Endothelial cell of umbilical vein (primary cell): ENCODE measurements at regions not wholly inside any gene's neighbourhood (a gene's known extent, or its start where the extent isn't known, plus 50 kb on each side); places are given as distances from the start of the nearest gene placed in this dataset.

Experiments used
- BruUV-seq: library from RNA; stranded (reverse); fragments of 400-500 nt; replicated peaks from 2 replicates; lab custom pipeline; 2021; lab: Mats Ljungman, UMichigan
- CTCF ChIA-PET: fragments of 300-600, 350-600 bp; sonication (Branson Sonifier 250); formaldehyde crosslinking; loops from one replicate; lab custom pipeline; 2021; ENCODE audit warnings: antibody characterized with exemption, inconsistent platforms; lab: Charles Lee
- POLR2A ChIA-PET: fragments of 300-600, 350-600 bp; sonication (Branson Sonifier 250); formaldehyde crosslinking; loops from one replicate; lab custom pipeline; 2021; ENCODE audit warnings: antibody characterized with exemption, inconsistent platforms; lab: Charles Lee
- DNase-seq: peaks from one replicate; pipeline ENCODE4 v3.0.0-alpha.2; 2011; ENCODE audit warnings: low read depth, low spot score
- FAIRE-seq: peaks from 2 replicates; lab custom pipeline; 2011; peaks lifted over from hg19 to GRCh38; lab: Jason Lieb, UNC
- H2AFZ ChIP-seq: 2 replicates; pipeline ENCODE4 v1.6.0; 2012; ENCODE audit warnings: low read depth, low read length, control low read depth, inconsistent platforms
- H3K27ac ChIP-seq: 2 replicates; pipeline ENCODE4 v1.5.1; 2011; ENCODE audit warnings: low read depth, mild to moderate bottlenecking, control low read depth, low read length, moderate library complexity; ENCODE audit not compliant: insufficient read depth
- H3K27me3 ChIP-seq, 2 experiments: 2 replicates each; pipeline versions ENCODE4 v1.6.0 to v1.6.1; 2011; ENCODE audit warnings: low read length in 2 of 2, mixed read lengths in 1 of 2; ENCODE audit not compliant: control insufficient read depth in 2 of 2, insufficient read depth in 2 of 2
- H3K36me3 ChIP-seq, 2 experiments: 2 replicates in 1 of 2; 3 replicates in 1 of 2; pipeline ENCODE4 v1.5.1; 2011; ENCODE audit warnings: low read length in 2 of 2, mild to moderate bottlenecking in 1 of 2, moderate library complexity in 1 of 2; ENCODE audit not compliant: control insufficient read depth in 2 of 2, insufficient read depth in 2 of 2; ENCODE audit errors: extremely low read depth in 1 of 2
- H3K4me1 ChIP-seq: 3 replicates; pipeline ENCODE4 v1.5.1; 2011; ENCODE audit warnings: mild to moderate bottlenecking, low read length; ENCODE audit not compliant: control insufficient read depth, insufficient read depth; ENCODE audit errors: extremely low read depth
- H3K4me2 ChIP-seq: 2 replicates; pipeline ENCODE4 v1.6.1; 2011; ENCODE audit warnings: low read length, control low read depth, mixed read lengths; ENCODE audit not compliant: insufficient read depth
- H3K4me3 ChIP-seq, 3 experiments: fragments of 200-600 bp in 1 of 3; sonication (generic), shearing (Covaris generic) in 1 of 3; replicated peaks in 1 of 3; 2 replicates each; pipeline ENCODE4 v1.5.1; 2011 to 2016; ENCODE audit warnings: control low read depth in 3 of 3, low read length in 3 of 3, mild to moderate bottlenecking in 2 of 3, inconsistent platforms in 1 of 3, low read depth in 1 of 3, moderate library complexity in 1 of 3; ENCODE audit not compliant: insufficient read depth in 1 of 3
- H3K79me2 ChIP-seq: 2 replicates; pipeline ENCODE4 v1.6.0; 2012; ENCODE audit warnings: low read length, inconsistent platforms; ENCODE audit not compliant: control insufficient read depth, insufficient read depth
- H3K9ac ChIP-seq: replicated peaks from 2 replicates; pipeline ENCODE3; 2011; ENCODE audit warnings: low read length, control low read depth; ENCODE audit not compliant: insufficient read depth; ENCODE audit errors: extremely low read depth
- H3K9me1 ChIP-seq: replicated peaks from 3 replicates; pipeline ENCODE4 v1.6.0; 2011; ENCODE audit warnings: mild to moderate bottlenecking, low read length; ENCODE audit not compliant: control insufficient read depth, insufficient read depth; ENCODE audit errors: extremely low read depth
- H3K9me3 ChIP-seq: replicated peaks from 2 replicates; pipeline ENCODE4 v1.5.1; 2012; ENCODE audit warnings: low read length, inconsistent platforms; ENCODE audit not compliant: control insufficient read depth, insufficient read depth
- H4K20me1 ChIP-seq: replicated peaks from 2 replicates; pipeline ENCODE3; 2011; ENCODE audit warnings: mild to moderate bottlenecking, low read length; ENCODE audit not compliant: control insufficient read depth, insufficient read depth; ENCODE audit errors: extremely low read depth
- EZH2 ChIP-seq: IDR thresholded peaks from 2 replicates; pipeline ENCODE4 v1.6.1; 2012; ENCODE audit warnings: borderline replicate concordance, low read depth, mild to moderate bottlenecking, moderate library complexity, low read length, inconsistent platforms; ENCODE audit not compliant: severe bottlenecking
- FOS ChIP-seq: IDR thresholded peaks from 2 replicates; pipeline ENCODE4 v1.6.1; 2011; ENCODE audit warnings: mild to moderate bottlenecking, low read length, moderate library complexity, borderline replicate concordance; ENCODE audit not compliant: insufficient read depth
- GATA2 ChIP-seq: IDR thresholded peaks from 2 replicates; pipeline ENCODE4 v1.7.0; 2011; ENCODE audit warnings: low read depth, mild to moderate bottlenecking, moderate library complexity, mixed read lengths, low read length; ENCODE audit not compliant: insufficient read length, insufficient read depth
- JUN ChIP-seq: IDR thresholded peaks from 2 replicates; pipeline ENCODE4 v1.6.1; 2011; ENCODE audit warnings: borderline replicate concordance, low read depth; ENCODE audit not compliant: insufficient read length, insufficient read depth
- MYC ChIP-seq: IDR thresholded peaks from one replicate; pipeline ENCODE4 v1.6.1; 2011; ENCODE audit warnings: mild to moderate bottlenecking, low read depth, low read length
- POLR2A ChIP-seq: IDR thresholded peaks from 2 replicates; pipeline ENCODE4 v1.6.1; 2012; ENCODE audit warnings: low read depth, mild to moderate bottlenecking, control low read depth, low read length
- POLR2AphosphoS5 ChIP-seq: IDR thresholded peaks from 2 replicates; pipeline ENCODE4 v1.6.1; 2012; ENCODE audit warnings: low read depth, mild to moderate bottlenecking, control low read depth, low read length, moderate library complexity; ENCODE audit not compliant: insufficient read depth
- dilution Hi-C: fragments of 300-500 bp; cut with MboI; formaldehyde crosslinking; loops from one replicate; pipeline ENCODE4 v1.15.0; 2019; ENCODE audit warnings: low sequenced_read_pairs; ENCODE audit not compliant: extremely low pct_ligation_motif_present
- intact Hi-C: fragments of 100-400 bp; cut with micrococcal nuclease; formaldehyde crosslinking; loops from one replicate; pipeline ENCODE4 v1.10.0; 2022
- TF ChIP-seq, protein P1 (sequence below), 2 donors: IDR thresholded peaks; 1 replicate in 1 of 2; 2 replicates in 1 of 2; pipeline ENCODE4 v1.5.1; 2011; ENCODE audit warnings: low read length in 2 of 2, mild to moderate bottlenecking in 2 of 2, moderate library complexity in 2 of 2, control low read depth in 1 of 2, inconsistent platforms in 1 of 2, low read depth in 1 of 2; ENCODE audit not compliant: insufficient read depth in 1 of 2; ENCODE audit errors: extremely low read depth in 1 of 2
- TF ChIP-seq, protein P2 (sequence below): IDR thresholded peaks from 2 replicates; pipeline ENCODE4 v1.6.1; 2011; ENCODE audit not compliant: insufficient read depth, insufficient read length

DNA sequence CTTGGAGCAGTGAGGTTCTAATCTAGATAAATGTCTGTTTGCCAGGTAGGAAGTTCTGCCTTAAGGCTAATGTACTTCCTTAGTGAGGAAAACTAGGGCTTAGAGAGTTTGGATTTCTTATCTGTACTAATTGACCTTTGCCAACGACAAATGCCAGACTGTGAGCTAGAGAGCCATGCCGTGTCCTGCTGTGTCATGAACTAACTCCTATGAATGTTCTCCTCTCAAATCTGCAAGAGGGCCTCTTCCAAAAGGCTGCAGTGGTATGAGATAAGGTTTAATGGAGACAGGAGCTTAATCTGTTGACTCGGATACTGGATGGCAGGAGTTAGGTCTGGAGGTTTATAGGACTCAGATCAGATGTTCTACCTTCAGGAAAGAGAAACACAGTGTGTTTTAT is 524.9 kb downstream of the NTRK3 start:
- CTCF ChIA-PET = no interaction called here

DNA sequence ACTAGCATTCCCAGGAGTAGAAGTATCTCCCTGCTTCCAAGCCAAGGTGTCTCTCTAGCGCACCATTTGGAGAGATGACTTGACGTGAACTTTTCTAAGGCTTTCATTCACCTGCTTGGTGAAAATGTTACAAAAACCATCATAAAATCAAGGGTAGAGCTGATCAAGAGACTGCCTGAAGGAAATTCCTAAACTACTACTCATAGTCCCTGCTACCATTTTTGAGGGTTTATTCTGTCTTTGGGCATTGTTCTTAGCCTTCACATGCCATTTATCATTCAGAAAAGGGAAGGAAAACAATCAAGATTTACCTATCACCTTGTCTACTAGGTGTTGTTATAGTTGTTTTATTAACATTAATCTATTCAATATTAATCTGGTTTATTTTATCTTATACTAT is 525.8 kb downstream of the NTRK3 start:
- H2AFZ ChIP-seq = no peak overlapping the region
- dilution Hi-C loops (no loop called here), intact Hi-C loops (no loop called here)
- H3K27ac ChIP-seq = no peak overlapping the region
- H3K9ac ChIP-seq = no peak overlapping the region
- no peaks in the 10 kb centered on the region for H3K4me1 ChIP-seq
- no peaks in the 10 kb centered on the region for H3K79me2 ChIP-seq
- ChIA-PET CTCF (no interaction called here), POLR2A (no interaction called here)
- no peak for TF ChIP-seq GATA2
- no peak for TF ChIP-seq EZH2
- TF ChIP-seq, protein P1, sequence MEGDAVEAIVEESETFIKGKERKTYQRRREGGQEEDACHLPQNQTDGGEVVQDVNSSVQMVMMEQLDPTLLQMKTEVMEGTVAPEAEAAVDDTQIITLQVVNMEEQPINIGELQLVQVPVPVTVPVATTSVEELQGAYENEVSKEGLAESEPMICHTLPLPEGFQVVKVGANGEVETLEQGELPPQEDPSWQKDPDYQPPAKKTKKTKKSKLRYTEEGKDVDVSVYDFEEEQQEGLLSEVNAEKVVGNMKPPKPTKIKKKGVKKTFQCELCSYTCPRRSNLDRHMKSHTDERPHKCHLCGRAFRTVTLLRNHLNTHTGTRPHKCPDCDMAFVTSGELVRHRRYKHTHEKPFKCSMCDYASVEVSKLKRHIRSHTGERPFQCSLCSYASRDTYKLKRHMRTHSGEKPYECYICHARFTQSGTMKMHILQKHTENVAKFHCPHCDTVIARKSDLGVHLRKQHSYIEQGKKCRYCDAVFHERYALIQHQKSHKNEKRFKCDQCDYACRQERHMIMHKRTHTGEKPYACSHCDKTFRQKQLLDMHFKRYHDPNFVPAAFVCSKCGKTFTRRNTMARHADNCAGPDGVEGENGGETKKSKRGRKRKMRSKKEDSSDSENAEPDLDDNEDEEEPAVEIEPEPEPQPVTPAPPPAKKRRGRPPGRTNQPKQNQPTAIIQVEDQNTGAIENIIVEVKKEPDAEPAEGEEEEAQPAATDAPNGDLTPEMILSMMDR (IDR thresholded peaks at IDR 0.05; ENCODE audit: extremely low read depth in 1 of 2, insufficient read depth in 1 of 2, low read depth in 1 of 2, low read length in 2 of 2) = no peak
- TF ChIP-seq FOS = no peak
- TF ChIP-seq, protein P2, sequence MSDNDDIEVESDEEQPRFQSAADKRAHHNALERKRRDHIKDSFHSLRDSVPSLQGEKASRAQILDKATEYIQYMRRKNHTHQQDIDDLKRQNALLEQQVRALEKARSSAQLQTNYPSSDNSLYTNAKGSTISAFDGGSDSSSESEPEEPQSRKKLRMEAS = no peak
- TF ChIP-seq MYC = no peak
- no peak for TF ChIP-seq POLR2A
- TF ChIP-seq JUN = no peak
- TF ChIP-seq POLR2AphosphoS5 = no peak
- FAIRE-seq = no peak
- no TSS peak for BruUV-seq
- no peaks in the 10 kb centered on the region for H3K27me3 ChIP-seq
- H3K9me3 ChIP-seq = peaks cover 2% of the 10 kb centered on the region
- H3K4me3 ChIP-seq = no peak overlapping the region
- H4K20me1 ChIP-seq = no peaks in the 10 kb centered on the region
- no peak overlapping the region for H3K4me2 ChIP-seq
- no peaks in the 10 kb centered on the region for H3K36me3 ChIP-seq
- H3K9me1 ChIP-seq = no peaks in the 10 kb centered on the region
- no peak for DNase-seq

More for the DNA sequence above, 524.9 kb downstream of the NTRK3 start:
- H3K79me2 ChIP-seq = no peaks in the 10 kb centered on the region
- H3K36me3 ChIP-seq = no peaks in the 10 kb centered on the region
- no peaks in the 10 kb centered on the region for H3K9me1 ChIP-seq
- no peak overlapping the region for H2AFZ ChIP-seq
- no peak overlapping the region for H3K27ac ChIP-seq
- H3K4me2 ChIP-seq = no peak overlapping the region
- dilution Hi-C loops (no loop called here), intact Hi-C loops (no loop called here)
- H3K9me3 ChIP-seq = peaks cover 2% of the 10 kb centered on the region
- TF ChIP-seq POLR2A (no peak), FOS (no peak)
- TF ChIP-seq, protein P1 (IDR thresholded peaks at IDR 0.05; ENCODE audit: extremely low read depth in 1 of 2, insufficient read depth in 1 of 2, low read depth in 1 of 2, low read length in 2 of 2) = no peak
- BruUV-seq = no TSS peak
- no peaks in the 10 kb centered on the region for H4K20me1 ChIP-seq
- POLR2A ChIA-PET = no interaction called here
- H3K27me3 ChIP-seq = no peaks in the 10 kb centered on the region
- no peak overlapping the region for H3K9ac ChIP-seq
- FAIRE-seq (no peak), DNase-seq (no peak)
- no peaks in the 10 kb centered on the region for H3K4me1 ChIP-seq
- H3K4me3 ChIP-seq = no peak overlapping the region
